Activated naive CD8-positive, alpha-beta T cell treated with anti-CD3 and anti-CD28 coated beads, Interleukin-2, amount 10 ng/mL, durations not matched to agents 7 days and 5 days (primary cell): ENCODE measurements at regions not wholly inside any gene's neighbourhood (a gene's known extent, or its start where the extent isn't known, plus 50 kb on each side); places are given as distances from the start of the nearest gene placed in this dataset.
"Not testable (repeated sequence)": the region's sequence is repeated elsewhere in the genome, so short reads cannot be mapped to it uniquely, and the experiment has no call there.

Experiments
- ATAC-seq: fragments of 150-1000 bp; cut with Tn5 transposase; one replicate; pipeline ENCODE4 v1.10.0; 2021; ENCODE audit warnings: low read depth, moderate library complexity
- POLR2A ChIA-PET: fragments of 350-600 bp; sonication (Branson Sonifier 250); formaldehyde crosslinking; loops from one replicate; lab custom pipeline; 2021; ENCODE audit warnings: antibody characterized with exemption; lab: Charles Lee
- DNase-seq: peaks from one replicate; pipeline ENCODE4 v3.0.0; 2021
- H3K27ac Mint-ChIP-seq: one replicate; pipeline ENCODE4 v1.8.0; 2022; ENCODE audit warnings: mild to moderate bottlenecking, mixed read lengths
- H3K27me3 Mint-ChIP-seq: one replicate; pipeline ENCODE4 v1.8.0; 2022; ENCODE audit warnings: mild to moderate bottlenecking, moderate library complexity, mixed read lengths
- H3K36me3 Mint-ChIP-seq: one replicate; pipeline ENCODE4 v1.8.0; 2021; ENCODE audit warnings: mild to moderate bottlenecking, mixed read lengths
- H3K4me1 Mint-ChIP-seq: one replicate; pipeline ENCODE4 v1.8.0; 2021; ENCODE audit warnings: mixed read lengths
- H3K4me3 Mint-ChIP-seq: one replicate; pipeline ENCODE4 v1.8.0; 2022; ENCODE audit warnings: mild to moderate bottlenecking, moderate library complexity, mixed read lengths
- H3K9me3 Mint-ChIP-seq: one replicate; pipeline ENCODE4 v1.8.0; 2021; ENCODE audit warnings: mixed read lengths

- H3K4me3 Mint-ChIP-seq = no peak overlapping the region
- no peaks in the 10 kb centered on the region for H3K9me3 Mint-ChIP-seq
- H3K27me3 Mint-ChIP-seq = no peaks in the 10 kb centered on the region
- H3K36me3 Mint-ChIP-seq = no peaks in the 10 kb centered on the region
- ATAC-seq (no peak), DNase-seq (no peak)
- no peak overlapping the region for H3K27ac Mint-ChIP-seq
- POLR2A ChIA-PET = no interaction called here
- H3K4me1 Mint-ChIP-seq = no peaks in the 10 kb centered on the region
These were observed 127.6 kb upstream of the HCCS start for GRCh38 chrX:10983526-10983925.

GRCh38 chrX:10984213-10984612, 126.9 kb upstream of the HCCS start:
- Mint-ChIP-seq H3K36me3 (no peaks in the 10 kb centered on the region), H3K27ac (no peak overlapping the region), H3K9me3 (no peaks in the 10 kb centered on the region), H3K4me1 (no peaks in the 10 kb centered on the region), H3K27me3 (no peaks in the 10 kb centered on the region), H3K4me3 (no peak overlapping the region)
- POLR2A ChIA-PET = no interaction called here
- ATAC-seq (no peak), DNase-seq (no peak)

DNA sequence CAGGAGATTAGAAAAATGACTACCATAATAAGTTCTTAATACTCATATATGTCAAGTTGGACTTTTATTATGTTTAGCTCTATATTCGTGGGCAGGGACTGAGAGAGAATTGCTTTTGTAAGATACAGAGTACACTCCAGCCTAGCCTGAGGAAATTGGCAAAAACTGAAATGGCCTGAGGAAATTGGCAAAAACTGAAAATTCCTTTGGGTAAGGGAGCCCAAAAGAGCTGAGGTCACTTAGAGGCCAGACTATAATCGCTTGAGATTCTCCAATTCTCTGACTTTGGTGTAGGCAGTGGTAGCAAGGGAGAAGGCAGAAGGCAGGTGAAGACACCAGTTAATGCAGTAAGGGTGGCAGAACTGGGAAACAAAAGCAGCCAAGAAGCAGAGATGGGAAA, 124.5 kb upstream of the HCCS start:
- Mint-ChIP-seq H3K27ac (no peak overlapping the region), H3K27me3 (no peaks in the 10 kb centered on the region), H3K9me3 (no peaks in the 10 kb centered on the region), H3K4me3 (no peak overlapping the region), H3K36me3 (no peaks in the 10 kb centered on the region), H3K4me1 (no peaks in the 10 kb centered on the region)
- ATAC-seq (no peak), DNase-seq (no peak)
- POLR2A ChIA-PET = no interaction called here

DNA sequence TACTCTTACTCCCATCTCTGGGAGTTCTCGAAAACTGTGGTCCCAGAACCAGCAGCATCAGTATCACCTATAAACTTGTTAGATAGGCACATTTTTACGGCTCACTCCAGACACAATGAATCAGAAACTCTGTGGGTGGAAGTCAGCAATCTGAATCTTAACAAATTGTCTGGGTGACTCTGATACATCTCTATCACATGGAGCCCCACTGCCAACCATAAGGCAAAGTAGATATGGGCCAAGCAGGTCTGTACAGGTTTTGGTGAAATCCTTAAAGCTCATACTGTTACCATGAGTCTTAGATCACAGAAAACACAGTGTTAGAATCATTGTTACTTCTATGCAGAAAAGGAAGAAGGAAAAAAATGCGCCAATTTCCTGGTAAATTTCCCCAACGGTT, 122.5 kb upstream of the HCCS start:
- no peaks in the 10 kb centered on the region for H3K36me3 Mint-ChIP-seq
- no peak for DNase-seq
- H3K9me3 Mint-ChIP-seq = no peaks in the 10 kb centered on the region
- no peaks in the 10 kb centered on the region for H3K27me3 Mint-ChIP-seq
- no peak overlapping the region for H3K27ac Mint-ChIP-seq
- POLR2A ChIA-PET = no interaction called here
- no peak for ATAC-seq
- H3K4me3 Mint-ChIP-seq = no peak overlapping the region
- no peaks in the 10 kb centered on the region for H3K4me1 Mint-ChIP-seq

DNA sequence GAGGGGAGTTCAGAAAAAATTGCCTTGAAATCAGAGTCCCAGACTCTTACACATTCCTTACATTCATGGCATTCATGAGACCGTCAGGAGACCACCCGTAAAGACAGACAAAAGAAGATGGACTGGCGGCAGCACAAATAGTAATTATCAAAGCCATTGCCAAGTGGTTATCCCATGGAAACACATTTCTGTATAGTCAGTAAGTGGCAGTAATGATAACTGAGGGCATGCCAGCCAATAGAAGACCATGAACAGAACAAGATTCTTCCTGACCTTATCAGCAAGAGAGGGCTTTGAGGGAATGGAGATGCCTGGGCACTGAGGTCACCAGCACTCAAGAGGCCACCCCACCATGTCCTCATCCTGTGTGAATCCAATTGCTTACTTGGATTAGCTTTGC, 121.7 kb upstream of the HCCS start:
- no peak for DNase-seq
- no peak overlapping the region for H3K4me3 Mint-ChIP-seq
- H3K27ac Mint-ChIP-seq = no peak overlapping the region
- no peaks in the 10 kb centered on the region for H3K36me3 Mint-ChIP-seq
- no peaks in the 10 kb centered on the region for H3K4me1 Mint-ChIP-seq
- ATAC-seq = no peak
- H3K27me3 Mint-ChIP-seq = no peaks in the 10 kb centered on the region
- no peaks in the 10 kb centered on the region for H3K9me3 Mint-ChIP-seq
- POLR2A ChIA-PET = no interaction called here

GRCh38 chrX:10990418-10990817, 120.7 kb upstream of the HCCS start:
- H3K4me1 Mint-ChIP-seq = no peaks in the 10 kb centered on the region
- ATAC-seq = no peak
- H3K9me3 Mint-ChIP-seq = no peaks in the 10 kb centered on the region
- no peak overlapping the region for H3K4me3 Mint-ChIP-seq
- POLR2A ChIA-PET = no interaction called here
- no peaks in the 10 kb centered on the region for H3K36me3 Mint-ChIP-seq
- H3K27ac Mint-ChIP-seq = no peak overlapping the region
- H3K27me3 Mint-ChIP-seq = no peaks in the 10 kb centered on the region
- DNase-seq = no peak

- ATAC-seq (no peak), DNase-seq (no peak)
- Mint-ChIP-seq H3K9me3 (no peaks in the 10 kb centered on the region), H3K36me3 (no peaks in the 10 kb centered on the region), H3K27me3 (no peaks in the 10 kb centered on the region), H3K27ac (no peak overlapping the region), H3K4me3 (no peak overlapping the region), H3K4me1 (no peaks in the 10 kb centered on the region)
- POLR2A ChIA-PET = no interaction called here
These were observed 120.2 kb upstream of the HCCS start for GRCh38 chrX:10990976-10991375.

- POLR2A ChIA-PET = no interaction called here
- Mint-ChIP-seq H3K4me1 (no peaks in the 10 kb centered on the region), H3K36me3 (no peaks in the 10 kb centered on the region), H3K9me3 (no peaks in the 10 kb centered on the region), H3K27ac (no peak overlapping the region), H3K27me3 (no peaks in the 10 kb centered on the region), H3K4me3 (no peak overlapping the region)
- ATAC-seq (no peak), DNase-seq (no peak)
These were observed 119.0 kb upstream of the HCCS start for GRCh38 chrX:10992110-10992509.

DNA sequence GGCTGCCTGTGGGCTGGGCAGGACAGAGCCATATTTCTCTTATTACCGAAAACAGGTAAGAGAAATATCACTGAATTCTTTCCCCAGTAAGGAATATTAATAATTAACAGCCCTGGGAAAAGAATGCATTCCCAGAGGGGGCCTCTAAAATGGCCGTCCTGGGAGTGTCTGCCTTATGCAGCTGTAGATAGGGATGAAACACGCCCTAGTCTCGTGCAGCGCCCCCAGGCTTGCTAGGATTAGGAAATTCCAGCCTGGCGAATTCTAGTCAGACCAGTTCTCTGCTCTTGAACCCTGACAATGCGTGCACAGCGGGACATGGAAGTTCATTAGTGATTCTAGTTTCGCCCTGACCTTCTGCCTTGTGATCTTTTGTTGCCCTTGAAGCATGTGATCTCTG, 104.1 kb upstream of the HCCS start:
- H3K4me1 Mint-ChIP-seq, DNase-seq, ATAC-seq, H3K9me3 Mint-ChIP-seq, H3K27me3 Mint-ChIP-seq, H3K27ac Mint-ChIP-seq, H3K4me3 Mint-ChIP-seq, POLR2A ChIA-PET, H3K36me3 Mint-ChIP-seq: not testable (repeated sequence)

GRCh38 chrX:11010476-11010875, 100.7 kb upstream of the HCCS start:
- H3K4me1 Mint-ChIP-seq = no peaks in the 10 kb centered on the region
- DNase-seq (no peak), ATAC-seq (no peak)
- peaks cover 3% of the 10 kb centered on the region for H3K9me3 Mint-ChIP-seq
- H3K36me3 Mint-ChIP-seq = no peaks in the 10 kb centered on the region
- no peaks in the 10 kb centered on the region for H3K27me3 Mint-ChIP-seq
- no peak overlapping the region for H3K27ac Mint-ChIP-seq
- POLR2A ChIA-PET = no interaction called here
- no peak overlapping the region for H3K4me3 Mint-ChIP-seq

- no peak overlapping the region for H3K27ac Mint-ChIP-seq
- no peaks in the 10 kb centered on the region for H3K27me3 Mint-ChIP-seq
- H3K9me3 Mint-ChIP-seq = no peaks in the 10 kb centered on the region
- POLR2A ChIA-PET = no interaction called here
- H3K4me1 Mint-ChIP-seq = no peaks in the 10 kb centered on the region
- DNase-seq = no peak
- no peak for ATAC-seq
- no peak overlapping the region for H3K4me3 Mint-ChIP-seq
- no peaks in the 10 kb centered on the region for H3K36me3 Mint-ChIP-seq
These were observed 94.4 kb upstream of the HCCS start for GRCh38 chrX:11016728-11017127.

DNA sequence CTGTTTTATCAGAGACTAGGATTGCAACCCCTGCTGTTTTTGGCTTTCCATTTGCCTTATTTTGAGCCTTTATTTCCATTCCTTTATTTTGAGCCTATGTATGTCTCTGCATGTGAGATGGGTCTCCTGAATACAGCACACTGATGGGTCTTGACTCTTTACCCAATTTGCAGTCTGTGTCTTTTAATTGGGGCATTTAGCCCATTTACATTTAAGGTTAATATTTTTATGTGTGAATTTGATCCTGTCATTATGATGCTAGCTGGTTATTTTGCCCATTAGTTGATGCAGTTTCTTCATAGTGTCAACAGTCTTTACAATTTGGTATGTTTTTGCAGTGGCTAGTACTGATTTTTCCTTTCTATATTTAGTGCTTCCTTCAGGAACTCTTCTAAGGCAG, 88.5 kb upstream of the HCCS start:
- ATAC-seq, DNase-seq, POLR2A ChIA-PET, H3K36me3 Mint-ChIP-seq, H3K4me1 Mint-ChIP-seq, H3K27ac Mint-ChIP-seq, H3K4me3 Mint-ChIP-seq, H3K9me3 Mint-ChIP-seq, H3K27me3 Mint-ChIP-seq: not testable (repeated sequence)

DNA sequence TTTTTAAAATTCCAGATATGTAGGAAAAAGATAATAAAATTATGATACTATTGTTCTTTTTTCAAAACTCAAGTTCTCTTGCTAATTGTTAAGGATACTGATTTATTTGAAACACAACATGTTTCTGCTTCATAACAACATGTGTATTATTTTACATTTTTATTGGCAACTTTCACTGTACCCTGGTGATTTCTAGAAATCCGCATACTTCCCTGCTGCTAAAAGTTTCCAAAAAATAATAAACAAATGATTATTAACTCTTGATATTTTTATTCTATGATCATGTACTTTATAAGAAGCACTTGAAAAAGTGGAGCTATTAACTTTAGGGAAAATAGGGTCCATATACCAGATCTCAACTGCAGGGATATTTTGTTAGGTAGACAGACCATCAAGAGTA, 71.2 kb upstream of the HCCS start:
- H3K27ac Mint-ChIP-seq = no peak overlapping the region
- no peak for ATAC-seq
- POLR2A ChIA-PET = no interaction called here
- no peak for DNase-seq
- no peaks in the 10 kb centered on the region for H3K4me1 Mint-ChIP-seq
- no peaks in the 10 kb centered on the region for H3K9me3 Mint-ChIP-seq
- H3K36me3 Mint-ChIP-seq = no peaks in the 10 kb centered on the region
- no peak overlapping the region for H3K4me3 Mint-ChIP-seq
- no peaks in the 10 kb centered on the region for H3K27me3 Mint-ChIP-seq

DNA sequence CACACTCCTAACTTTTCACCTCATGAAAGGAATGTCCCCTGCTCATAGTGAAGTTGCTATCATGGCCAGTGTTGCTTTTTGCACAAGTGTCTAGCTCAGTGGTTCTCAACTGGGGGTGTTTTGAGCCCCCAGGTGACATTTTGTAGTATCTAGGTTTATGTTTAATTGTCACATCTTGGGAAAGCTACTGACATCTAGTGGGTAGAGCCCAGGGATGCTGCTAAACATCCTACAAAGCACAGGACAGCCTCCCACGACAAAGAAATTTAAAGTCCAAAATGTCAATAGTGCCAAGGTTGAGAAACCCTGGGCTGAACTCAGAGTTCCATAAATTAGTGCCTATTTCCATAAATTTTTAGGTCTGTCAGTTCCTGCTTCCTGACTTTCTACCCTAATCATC, 70.7 kb upstream of the HCCS start:
- no peak for DNase-seq
- H3K9me3 Mint-ChIP-seq = no peaks in the 10 kb centered on the region
- POLR2A ChIA-PET = no interaction called here
- H3K4me1 Mint-ChIP-seq = no peaks in the 10 kb centered on the region
- no peaks in the 10 kb centered on the region for H3K27me3 Mint-ChIP-seq
- H3K27ac Mint-ChIP-seq = no peak overlapping the region
- H3K4me3 Mint-ChIP-seq = no peak overlapping the region
- H3K36me3 Mint-ChIP-seq = no peaks in the 10 kb centered on the region
- no peak for ATAC-seq

DNA sequence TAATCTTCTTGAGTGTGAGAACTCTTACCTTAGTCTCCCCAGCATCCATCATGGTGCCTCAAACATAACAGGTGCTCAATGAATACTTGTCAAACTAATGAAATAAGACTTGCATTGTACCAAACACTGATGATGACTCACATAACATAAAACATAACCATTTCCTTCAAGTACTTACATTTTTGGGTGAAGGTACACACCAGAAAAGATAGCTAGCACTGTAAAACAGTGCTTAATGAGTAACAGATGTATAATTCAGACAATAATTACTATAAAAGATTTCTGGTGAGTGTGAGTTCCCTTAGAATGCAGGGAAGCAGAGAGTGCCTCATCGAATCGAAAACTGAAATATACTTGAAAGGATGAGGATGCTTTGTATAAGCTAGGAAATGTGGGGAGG, 70.1 kb upstream of the HCCS start:
- Mint-ChIP-seq H3K36me3 (no peaks in the 10 kb centered on the region), H3K4me3 (no peak overlapping the region), H3K27me3 (no peaks in the 10 kb centered on the region), H3K4me1 (no peaks in the 10 kb centered on the region), H3K27ac (no peak overlapping the region), H3K9me3 (no peaks in the 10 kb centered on the region)
- ATAC-seq = no peak
- no peak for DNase-seq
- POLR2A ChIA-PET = no interaction called here
